Lower leg skin (tissue), 4 donors: ENCODE measurements at regions not wholly inside any gene's neighbourhood (a gene's known extent, or its start where the extent isn't known, plus 50 kb on each side); places are given as distances from the start of the nearest gene placed in this dataset.
A peak's percentile ranks its signal among the peaks of the same experiment; 100 is the strongest.
"Not testable (repeated sequence)": the region's sequence is repeated elsewhere in the genome, so short reads cannot be mapped to it uniquely, and the experiment has no call there.

Experiments used
- DNase-seq, 2 donors: peaks; one replicate each; pipeline ENCODE4 v3.0.0-alpha.2; 2019; ENCODE audit warnings: low spot score in 2 of 2
- H3K4me3 ChIP-seq: fragments of 200-600 bp; sonication (generic); 2 replicates; pipeline ENCODE4 v1.5.1; 2017; ENCODE audit warnings: mild to moderate bottlenecking, low read depth; ENCODE audit not compliant: poor library complexity, severe bottlenecking
- CTCF ChIP-seq, 3 donors: fragments of 450-650 bp; IDR thresholded peaks; one replicate each; pipeline ENCODE4 v1.5.1; 2016; ENCODE audit warnings: antibody characterized with exemption in 3 of 3, mild to moderate bottlenecking in 3 of 3, moderate library complexity in 2 of 3
- POLR2A ChIP-seq, 2 donors: fragments of 450-650 bp; IDR thresholded peaks; one replicate each; pipeline ENCODE4 v1.6.1; 2016 to 2017; ENCODE audit warnings: antibody characterized with exemption in 2 of 2, mild to moderate bottlenecking in 1 of 2, moderate library complexity in 1 of 2
- WGBS, 2 donors: methylation state at CpG; one replicate each; pipeline ENCODE4 v1.1.5; 2018; 5-methylcytosine and 5-hydroxymethylcytosine counted together
- intact Hi-C: fragments of 100-400 bp; cut with DNase I; formaldehyde crosslinking; loops from one replicate; pipeline ENCODE4 v1.15.0; 2023; ENCODE audit warnings: low total_unique reads

GRCh38 chr22:25318081-25318823 lies 98.8 kb downstream of the CRYBB2 start:
- intact Hi-C loops, result no loop called here
- no peak overlapping the region for H3K4me3 ChIP-seq
- WGBS, 2 donors, result 71 to 79% methylated on average over 12 to 13 of the region's 15 CpGs
- no peak for TF ChIP-seq POLR2A (IDR thresholded peaks at IDR 0.05)
- TF ChIP-seq CTCF (IDR thresholded peaks at IDR 0.05), result no peak
- no peak for DNase-seq

- no peak overlapping the region for H3K4me3 ChIP-seq
- WGBS, 2 donors, result 67 to 84% methylated on average over 17 of the region's 17 CpGs
- DNase-seq, result no peak
- TF ChIP-seq POLR2A (IDR thresholded peaks at IDR 0.05) (no peak), CTCF (IDR thresholded peaks at IDR 0.05) (no peak)
- intact Hi-C loops, result no loop called here
Observed at GRCh38 chr22:25327018-25327755, 107.7 kb downstream of the CRYBB2 start.

DNA sequence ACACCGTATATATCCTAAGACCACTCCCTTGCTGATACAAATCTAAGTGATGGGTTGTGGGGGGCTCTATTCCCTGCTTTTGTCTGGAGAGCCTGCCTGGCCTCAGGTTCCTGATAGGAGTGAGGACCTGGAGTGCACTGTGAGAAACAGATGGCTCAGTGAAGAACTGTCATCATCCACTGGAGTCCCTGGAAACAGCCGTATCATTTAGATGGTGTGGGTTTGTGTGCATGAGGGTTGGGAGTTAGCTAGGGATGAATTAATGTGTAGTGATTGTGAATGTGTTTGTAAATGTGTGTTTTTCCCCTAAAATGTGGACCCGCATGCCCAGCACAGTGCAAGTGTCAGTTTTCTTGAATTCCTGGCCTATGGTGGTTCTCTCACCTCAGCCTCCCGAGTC lies 111.6 kb downstream of the CRYBB2 start:
- no peak for TF ChIP-seq POLR2A (IDR thresholded peaks at IDR 0.05)
- no peak for TF ChIP-seq CTCF (IDR thresholded peaks at IDR 0.05)
- WGBS, 2 donors, result 77 to 87% methylated on average over 4 of the region's 4 CpGs
- DNase-seq, result no peak
- H3K4me3 ChIP-seq, result no peak overlapping the region
- intact Hi-C loops, result no loop called here

DNA sequence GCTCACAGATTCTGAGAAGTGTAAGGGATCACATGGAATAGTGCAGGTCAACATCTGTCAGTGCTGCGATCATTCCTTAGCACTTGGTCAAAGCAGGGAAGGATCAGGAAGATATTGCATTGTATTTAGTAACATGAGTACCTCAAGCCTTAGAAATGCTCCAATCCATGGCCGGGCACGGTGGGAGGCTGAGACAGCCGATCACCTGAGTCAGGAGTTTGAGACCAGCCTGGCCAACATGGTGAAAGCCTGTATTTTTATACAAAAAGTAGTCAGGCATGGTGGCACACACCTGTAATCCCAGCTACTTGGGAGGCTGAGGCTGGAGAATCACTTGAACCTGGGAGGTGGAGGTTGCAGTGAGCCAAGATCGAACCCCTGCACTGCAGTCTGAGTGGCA lies 112.5 kb downstream of the CRYBB2 start:
- H3K4me3 ChIP-seq, intact Hi-C loops, DNase-seq: not testable (repeated sequence)
- WGBS, 2 donors, result 82 to 91% methylated on average over 5 of the region's 5 CpGs

DNA sequence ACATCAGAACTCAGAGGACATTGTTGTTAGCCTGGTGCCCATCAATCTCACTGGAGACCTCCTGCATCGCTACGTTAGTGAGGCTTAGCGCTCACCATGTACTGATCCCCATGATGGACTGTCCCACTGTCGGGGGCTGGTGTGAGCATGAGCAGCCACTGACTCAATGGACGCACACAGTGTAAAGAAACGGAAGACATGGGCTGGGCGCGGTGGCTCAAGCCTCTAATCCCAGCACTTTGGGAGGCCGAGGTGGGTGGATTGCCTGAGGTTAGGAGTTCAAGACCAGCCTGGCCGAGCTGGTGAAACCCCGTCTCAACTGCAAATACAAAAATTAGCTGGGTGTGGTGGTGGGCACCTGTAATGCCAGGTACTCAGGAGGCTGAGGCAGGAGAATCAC lies 112.9 kb downstream of the CRYBB2 start:
- intact Hi-C loops, result no loop called here
- TF ChIP-seq POLR2A (IDR thresholded peaks at IDR 0.05), result no peak
- TF ChIP-seq CTCF (IDR thresholded peaks at IDR 0.05), result no peak
- WGBS, 2 donors, result 87 to 95% methylated on average over 11 of the region's 11 CpGs
- DNase-seq, result no peak
- H3K4me3 ChIP-seq, result no peak overlapping the region

GRCh38 chr22:25334162-25334490 lies 114.7 kb downstream of the CRYBB2 start:
- DNase-seq, result no peak
- H3K4me3 ChIP-seq, result no peak overlapping the region
- WGBS, 2 donors, result 33 to 43% methylated on average over 10 of the region's 10 CpGs
- intact Hi-C loops, result no loop called here
- TF ChIP-seq POLR2A (IDR thresholded peaks at IDR 0.05), result no peak
- TF ChIP-seq CTCF (IDR thresholded peaks at IDR 0.05), result no peak

DNA sequence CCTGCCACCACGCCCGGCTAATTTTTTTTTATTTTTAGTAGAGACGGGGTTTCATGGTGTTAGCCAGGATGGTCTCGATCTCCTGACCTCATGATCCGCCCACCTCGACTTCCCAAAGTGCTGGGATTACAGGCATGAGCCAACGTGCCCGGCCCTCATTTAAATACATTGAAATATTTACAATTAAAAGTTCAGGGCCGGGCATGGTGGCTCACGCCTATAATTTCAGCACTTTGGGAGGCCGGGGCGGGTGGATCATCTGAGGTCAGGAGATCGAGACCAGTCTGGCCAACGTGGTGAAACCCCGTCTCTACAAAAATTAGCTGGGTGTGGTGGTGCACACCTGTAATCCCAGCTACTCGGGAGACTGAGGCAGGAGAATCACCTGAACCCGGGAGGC lies 115.2 kb downstream of the CRYBB2 start:
- H3K4me3 ChIP-seq, DNase-seq, intact Hi-C loops: not testable (repeated sequence)
- WGBS, 2 donors, result 87 to 90% methylated on average over 17 of the region's 17 CpGs

- peak in 1 of 2 donors; percentile 14 for DNase-seq
- 84% methylated on average over 4 of the region's 4 CpGs for WGBS, 2 donors
- H3K4me3 ChIP-seq, intact Hi-C loops: not testable (repeated sequence)
Observed at GRCh38 chr22:25335276-25335675, 115.8 kb downstream of the CRYBB2 start.

DNA sequence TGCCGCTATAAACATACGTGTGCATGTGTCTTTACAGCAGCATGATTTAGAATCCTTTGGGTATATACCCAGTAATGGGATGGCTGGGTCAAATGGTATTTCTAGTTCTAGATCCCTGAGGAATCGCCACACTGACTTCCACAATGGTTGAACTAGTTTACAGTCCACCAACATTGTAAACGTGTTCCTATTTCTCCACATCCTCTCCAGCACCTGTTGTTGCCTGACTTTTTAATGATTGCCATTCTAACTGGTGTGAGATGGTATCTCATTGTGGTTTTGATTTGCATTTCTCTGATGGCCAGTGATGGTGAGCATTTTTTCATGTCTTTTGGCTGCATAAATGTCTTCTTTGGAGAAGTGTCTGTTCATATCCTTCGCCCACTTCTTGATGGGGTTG lies 121.1 kb downstream of the CRYBB2 start:
- H3K4me3 ChIP-seq, intact Hi-C loops, DNase-seq: not testable (repeated sequence)
- WGBS, 2 donors, result 96 to 97% methylated on average over 5 of the region's 5 CpGs
